A673 (cell line): ENCODE measurements at regions not wholly inside any gene's neighbourhood (a gene's known extent, or its start where the extent isn't known, plus 50 kb on each side); places are given as distances from the start of the nearest gene placed in this dataset.

Source experiments
- EZH2 ChIP-seq: fragments of 200-600 bp; sonication (generic); IDR thresholded peaks from 2 replicates; pipeline ENCODE4 v1.6.1; 2017; ENCODE audit warnings: borderline replicate concordance, low read depth, mild to moderate bottlenecking, mixed read lengths, antibody characterized with exemption, low read length; ENCODE audit not compliant: poor library complexity, severe bottlenecking
- TF ChIP-seq, protein P1 (sequence below): fragments of 300-800, 200-600 bp; sonication (generic); conservative IDR thresholded peaks from 2 replicates; pipeline ENCODE4 v1.5.1; 2017; ENCODE audit warnings: low read depth, mild to moderate bottlenecking, antibody characterized with exemption, low read length, moderate library complexity, mixed read lengths

DNA sequence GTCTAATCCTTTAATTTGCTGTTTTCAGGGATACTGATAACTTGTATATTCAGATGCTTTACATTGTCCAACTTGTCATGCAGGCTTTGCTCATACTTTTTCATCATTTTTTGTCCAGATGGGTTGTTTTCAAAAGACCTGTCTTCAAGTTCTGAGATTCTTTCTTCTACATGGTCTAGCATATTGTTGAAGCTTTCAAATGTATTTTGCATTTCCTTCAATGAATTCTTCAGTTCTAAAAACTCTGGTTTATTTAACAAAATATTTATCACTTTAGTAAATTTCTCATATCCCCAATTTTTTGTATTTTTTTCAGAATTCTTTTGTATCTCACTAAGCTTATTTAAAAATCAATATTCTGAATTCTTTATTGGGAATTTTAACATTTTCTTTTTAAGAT, 388.3 kb upstream of the IL12A start:
- TF ChIP-seq, protein P1, sequence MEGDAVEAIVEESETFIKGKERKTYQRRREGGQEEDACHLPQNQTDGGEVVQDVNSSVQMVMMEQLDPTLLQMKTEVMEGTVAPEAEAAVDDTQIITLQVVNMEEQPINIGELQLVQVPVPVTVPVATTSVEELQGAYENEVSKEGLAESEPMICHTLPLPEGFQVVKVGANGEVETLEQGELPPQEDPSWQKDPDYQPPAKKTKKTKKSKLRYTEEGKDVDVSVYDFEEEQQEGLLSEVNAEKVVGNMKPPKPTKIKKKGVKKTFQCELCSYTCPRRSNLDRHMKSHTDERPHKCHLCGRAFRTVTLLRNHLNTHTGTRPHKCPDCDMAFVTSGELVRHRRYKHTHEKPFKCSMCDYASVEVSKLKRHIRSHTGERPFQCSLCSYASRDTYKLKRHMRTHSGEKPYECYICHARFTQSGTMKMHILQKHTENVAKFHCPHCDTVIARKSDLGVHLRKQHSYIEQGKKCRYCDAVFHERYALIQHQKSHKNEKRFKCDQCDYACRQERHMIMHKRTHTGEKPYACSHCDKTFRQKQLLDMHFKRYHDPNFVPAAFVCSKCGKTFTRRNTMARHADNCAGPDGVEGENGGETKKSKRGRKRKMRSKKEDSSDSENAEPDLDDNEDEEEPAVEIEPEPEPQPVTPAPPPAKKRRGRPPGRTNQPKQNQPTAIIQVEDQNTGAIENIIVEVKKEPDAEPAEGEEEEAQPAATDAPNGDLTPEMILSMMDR: no peak
- TF ChIP-seq EZH2: no peak
